Suprapubic skin (tissue), 4 donors: ENCODE measurements at regions not wholly inside any gene's neighbourhood (a gene's known extent, or its start where the extent isn't known, plus 50 kb on each side); places are given as distances from the start of the nearest gene placed in this dataset.

Source experiments
- EP300 ChIP-seq: sonication (generic); formaldehyde crosslinking; IDR thresholded peaks from one replicate; pipeline ENCODE4 v1.6.1; 2017; ENCODE audit warnings: antibody characterized with exemption
- POLR2AphosphoS5 ChIP-seq, 3 donors: sonication (generic); formaldehyde crosslinking; IDR thresholded peaks; one replicate each; pipeline ENCODE4 v1.6.1; 2017; ENCODE audit warnings: antibody characterized with exemption in 3 of 3
- TF ChIP-seq, protein P1 (sequence below), 2 donors: fragments of 200-600 bp in 1 of 2; fragments of 450-650 bp in 1 of 2; sonication (generic) in 1 of 2; IDR thresholded peaks; one replicate each; pipeline ENCODE4 v1.5.1; 2016 to 2019; ENCODE audit warnings: antibody characterized with exemption in 2 of 2, mild to moderate bottlenecking in 1 of 2, moderate library complexity in 1 of 2

DNA sequence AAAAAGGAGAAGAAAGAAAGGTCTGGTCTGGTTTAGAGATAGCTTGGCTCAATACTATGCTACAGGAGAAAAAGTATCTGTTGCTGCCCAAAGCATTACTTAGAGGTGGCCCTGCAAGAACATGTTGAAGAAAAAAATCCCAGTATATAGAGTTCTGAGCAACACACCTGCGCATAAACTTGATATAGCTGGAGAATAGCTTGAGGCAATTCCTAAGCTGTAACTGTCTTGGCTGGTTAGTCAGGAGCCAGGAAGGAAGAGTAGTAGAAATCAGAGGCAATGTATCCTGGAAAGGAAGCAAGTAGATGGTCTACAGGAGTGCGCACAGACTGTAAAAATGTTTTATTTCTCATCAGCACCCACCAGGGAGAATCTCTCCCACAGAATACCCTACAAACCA, 209.7 kb downstream of the SLITRK1 start:
- TF ChIP-seq, protein P1, sequence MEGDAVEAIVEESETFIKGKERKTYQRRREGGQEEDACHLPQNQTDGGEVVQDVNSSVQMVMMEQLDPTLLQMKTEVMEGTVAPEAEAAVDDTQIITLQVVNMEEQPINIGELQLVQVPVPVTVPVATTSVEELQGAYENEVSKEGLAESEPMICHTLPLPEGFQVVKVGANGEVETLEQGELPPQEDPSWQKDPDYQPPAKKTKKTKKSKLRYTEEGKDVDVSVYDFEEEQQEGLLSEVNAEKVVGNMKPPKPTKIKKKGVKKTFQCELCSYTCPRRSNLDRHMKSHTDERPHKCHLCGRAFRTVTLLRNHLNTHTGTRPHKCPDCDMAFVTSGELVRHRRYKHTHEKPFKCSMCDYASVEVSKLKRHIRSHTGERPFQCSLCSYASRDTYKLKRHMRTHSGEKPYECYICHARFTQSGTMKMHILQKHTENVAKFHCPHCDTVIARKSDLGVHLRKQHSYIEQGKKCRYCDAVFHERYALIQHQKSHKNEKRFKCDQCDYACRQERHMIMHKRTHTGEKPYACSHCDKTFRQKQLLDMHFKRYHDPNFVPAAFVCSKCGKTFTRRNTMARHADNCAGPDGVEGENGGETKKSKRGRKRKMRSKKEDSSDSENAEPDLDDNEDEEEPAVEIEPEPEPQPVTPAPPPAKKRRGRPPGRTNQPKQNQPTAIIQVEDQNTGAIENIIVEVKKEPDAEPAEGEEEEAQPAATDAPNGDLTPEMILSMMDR (IDR thresholded peaks at IDR 0.05) = no peak
- TF ChIP-seq POLR2AphosphoS5 (IDR thresholded peaks at IDR 0.05) (no peak), EP300 (no peak)
